ENCODE measurements at regions not wholly inside any gene's neighbourhood (a gene's known extent, or its start where the extent isn't known, plus 50 kb on each side); places are given as distances from the start of the nearest gene placed in this dataset.

GRCh38 chr13:58207501-58207900 lies 576.0 kb downstream of the PCDH17 start:
- H3K27me3 ChIP-seq (ENCODE audit: control insufficient read depth, insufficient read depth, low read length): no peaks in the 10 kb centered on the region
- no peak overlapping the region for H2AFZ ChIP-seq
- H3K4me1 ChIP-seq: no peaks in the 10 kb centered on the region
- H3K9me3 ChIP-seq (ENCODE audit: control insufficient read depth, low read length): no peaks in the 10 kb centered on the region
- TF ChIP-seq CTCF (IDR thresholded peaks at IDR 0.05): no peak
- no peak overlapping the region for H3K27ac ChIP-seq
- no peaks in the 10 kb centered on the region for H3K36me3 ChIP-seq (ENCODE audit: control insufficient read depth, insufficient read depth, low read length)
- no peak overlapping the region for H3K9ac ChIP-seq
- H3K4me2 ChIP-seq (ENCODE audit: low read length): no peak overlapping the region
- no peaks in the 10 kb centered on the region for H3K79me2 ChIP-seq
- no peak overlapping the region for H3K4me3 ChIP-seq (ENCODE audit: low read depth, low read length)

GRCh38 chr13:58235454-58235853 lies 603.9 kb downstream of the PCDH17 start:
- no peaks in the 10 kb centered on the region for H3K9me3 ChIP-seq (ENCODE audit: control insufficient read depth, low read length)
- H3K4me1 ChIP-seq: no peaks in the 10 kb centered on the region
- no peak overlapping the region for H3K9ac ChIP-seq
- no peak overlapping the region for H3K4me3 ChIP-seq (ENCODE audit: low read depth, low read length)
- no peaks in the 10 kb centered on the region for H3K27me3 ChIP-seq (ENCODE audit: control insufficient read depth, insufficient read depth, low read length)
- no peaks in the 10 kb centered on the region for H3K36me3 ChIP-seq (ENCODE audit: control insufficient read depth, insufficient read depth, low read length)
- H3K27ac ChIP-seq: no peak overlapping the region
- TF ChIP-seq CTCF (IDR thresholded peaks at IDR 0.05): no peak
- no peak overlapping the region for H3K4me2 ChIP-seq (ENCODE audit: low read length)
- no peak overlapping the region for H2AFZ ChIP-seq
- no peaks in the 10 kb centered on the region for H3K79me2 ChIP-seq

DNA sequence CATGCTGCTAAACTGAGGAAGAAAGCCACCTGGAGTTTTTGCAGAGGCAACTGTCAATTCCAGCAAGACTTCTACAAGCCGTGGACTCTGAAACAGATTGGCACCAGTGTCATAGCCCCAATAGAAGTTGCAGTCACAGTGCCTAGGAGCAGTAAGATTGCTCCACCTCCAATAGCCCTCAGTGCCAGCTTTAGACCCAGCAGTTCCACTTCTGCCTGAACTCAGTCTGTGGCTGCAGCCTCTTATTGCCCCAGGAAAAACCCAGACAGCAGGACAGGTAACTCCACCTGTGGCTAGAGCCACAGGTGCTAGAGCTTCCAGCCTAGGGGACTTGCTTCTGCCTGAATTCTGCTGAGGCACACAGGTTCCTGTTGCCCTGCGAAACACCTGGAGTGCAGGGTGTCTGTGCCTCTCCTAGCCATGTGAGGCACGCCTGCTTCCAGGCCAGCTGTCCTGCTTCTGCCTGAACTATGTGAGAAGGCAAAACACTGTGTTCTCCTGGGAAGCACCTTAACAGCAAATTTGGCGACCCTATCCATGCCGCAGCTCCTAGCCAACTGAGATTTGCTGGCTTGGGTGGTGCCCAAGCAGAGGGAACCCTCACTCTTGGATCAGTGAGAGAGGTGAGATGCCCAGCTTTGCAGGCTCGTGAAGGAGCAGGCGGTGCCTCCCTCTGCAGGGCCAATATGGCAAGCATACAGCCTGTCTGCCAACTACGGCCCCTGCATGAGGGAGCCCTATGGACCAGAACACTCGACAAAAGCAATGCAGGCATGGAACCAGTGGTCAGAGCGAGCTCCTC lies 607.6 kb downstream of the PCDH17 start:
- no peaks in the 10 kb centered on the region for H3K27me3 ChIP-seq (ENCODE audit: control insufficient read depth, insufficient read depth, low read length)
- no peak overlapping the region for H3K4me3 ChIP-seq (ENCODE audit: low read depth, low read length)
- no peak overlapping the region for H3K9ac ChIP-seq
- no peaks in the 10 kb centered on the region for H3K9me3 ChIP-seq (ENCODE audit: control insufficient read depth, low read length)
- H3K4me2 ChIP-seq (ENCODE audit: low read length): no peak overlapping the region
- no peaks in the 10 kb centered on the region for H3K4me1 ChIP-seq
- no peaks in the 10 kb centered on the region for H3K36me3 ChIP-seq (ENCODE audit: control insufficient read depth, insufficient read depth, low read length)
- no peak overlapping the region for H3K27ac ChIP-seq
- H2AFZ ChIP-seq: no peak overlapping the region
- no peak for TF ChIP-seq CTCF (IDR thresholded peaks at IDR 0.05)
- no peaks in the 10 kb centered on the region for H3K79me2 ChIP-seq

DNA sequence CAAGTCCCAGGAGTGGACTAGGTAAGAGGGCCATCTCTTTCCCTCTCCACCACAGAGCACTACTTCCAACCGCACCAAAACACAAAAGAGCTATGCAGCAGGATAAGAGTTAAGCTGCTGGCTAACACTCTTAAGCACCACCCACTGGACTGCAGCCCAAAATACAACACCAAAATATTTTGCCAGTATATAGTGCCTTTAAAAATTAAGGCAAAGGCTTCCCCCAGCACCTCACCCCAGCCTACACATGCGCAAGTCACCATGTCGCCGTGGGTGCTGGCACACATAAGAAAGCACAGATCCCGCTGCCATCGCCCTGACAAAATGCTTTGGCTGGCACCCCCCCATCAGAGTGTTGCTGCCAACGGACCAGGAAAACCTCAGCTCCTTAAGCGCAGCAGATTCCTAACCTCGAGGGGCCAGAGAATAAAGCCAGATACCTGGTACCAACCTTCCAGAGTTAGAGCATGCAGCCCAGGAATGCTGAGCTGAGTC lies 608.3 kb downstream of the PCDH17 start:
- H3K9me3 ChIP-seq (ENCODE audit: control insufficient read depth, low read length): no peaks in the 10 kb centered on the region
- no peak overlapping the region for H3K4me3 ChIP-seq (ENCODE audit: low read depth, low read length)
- no peaks in the 10 kb centered on the region for H3K4me1 ChIP-seq
- no peaks in the 10 kb centered on the region for H3K36me3 ChIP-seq (ENCODE audit: control insufficient read depth, insufficient read depth, low read length)
- H2AFZ ChIP-seq: no peak overlapping the region
- no peak overlapping the region for H3K4me2 ChIP-seq (ENCODE audit: low read length)
- no peak for TF ChIP-seq CTCF (IDR thresholded peaks at IDR 0.05)
- no peaks in the 10 kb centered on the region for H3K79me2 ChIP-seq
- H3K27me3 ChIP-seq (ENCODE audit: control insufficient read depth, insufficient read depth, low read length): no peaks in the 10 kb centered on the region
- H3K9ac ChIP-seq: no peak overlapping the region
- no peak overlapping the region for H3K27ac ChIP-seq

DNA sequence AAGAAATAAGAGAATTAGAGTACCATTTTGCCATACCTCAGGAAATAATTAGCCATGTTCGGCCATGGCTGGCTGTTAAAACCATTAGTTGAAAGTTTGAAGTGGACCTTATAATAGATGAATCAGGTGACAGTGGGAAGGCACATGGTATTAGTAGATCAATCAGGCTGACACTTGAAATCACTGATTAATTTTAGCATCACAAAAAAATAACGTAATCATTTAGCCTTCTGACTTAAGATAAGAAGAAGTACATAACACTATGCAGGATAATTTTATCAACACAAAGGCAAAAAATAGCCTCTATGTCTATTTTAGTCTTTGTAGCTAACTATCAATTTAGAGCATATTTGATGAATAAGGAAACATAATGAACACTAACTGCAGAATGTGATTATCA lies 615.5 kb downstream of the PCDH17 start:
- Histone ChIP-seq H2AFZ (no peak overlapping the region), H3K4me2 (ENCODE audit: low read length) (no peak overlapping the region), H3K27me3 (ENCODE audit: control insufficient read depth, insufficient read depth, low read length) (no peaks in the 10 kb centered on the region), H3K9me3 (ENCODE audit: control insufficient read depth, low read length) (no peaks in the 10 kb centered on the region), H3K79me2 (no peaks in the 10 kb centered on the region), H3K36me3 (ENCODE audit: control insufficient read depth, insufficient read depth, low read length) (no peaks in the 10 kb centered on the region), H3K4me1 (no peaks in the 10 kb centered on the region), H3K9ac (no peak overlapping the region), H3K27ac (no peak overlapping the region), H3K4me3 (ENCODE audit: low read depth, low read length) (no peak overlapping the region)
- TF ChIP-seq CTCF (IDR thresholded peaks at IDR 0.05): no peak
